Mucosa of descending colon (tissue), 3 donors: ENCODE measurements at regions not wholly inside any gene's neighbourhood (a gene's known extent, or its start where the extent isn't known, plus 50 kb on each side); places are given as distances from the start of the nearest gene placed in this dataset.

ENCODE experiments used
- ATAC-seq: fragments of 200-7000 bp; cut with Tn5 transposase; one replicate; pipeline ENCODE4 v1.9.1; 2020; ENCODE audit warnings: mild to moderate bottlenecking, moderate library complexity
- DNase-seq, 3 donors: peaks; one replicate each; pipeline ENCODE4 v3.0.0-alpha.2; 2020
- H3K36me3 ChIP-seq: fragments of 200-600 bp; one replicate; pipeline ENCODE4 v1.8.0; 2021; ENCODE audit warnings: low read depth, mild to moderate bottlenecking
- H3K4me1 ChIP-seq: fragments of 200-600 bp; one replicate; pipeline ENCODE4 v1.8.0; 2021; ENCODE audit warnings: low read depth, mild to moderate bottlenecking
- H3K4me3 ChIP-seq: fragments of 200-600 bp; one replicate; pipeline ENCODE4 v1.8.0; 2021; ENCODE audit warnings: mild to moderate bottlenecking
- H3K9me3 ChIP-seq: fragments of 200-600 bp; one replicate; pipeline ENCODE4 v1.8.0; 2021; ENCODE audit warnings: mild to moderate bottlenecking
- CTCF ChIP-seq: fragments of 200-600 bp; IDR thresholded peaks from one replicate; pipeline ENCODE4 v1.8.0; 2022; ENCODE audit warnings: antibody characterized with exemption, mild to moderate bottlenecking
- intact Hi-C, 2 donors: fragments of 100-400 bp; cut with DNase I in 1 of 2; cut with micrococcal nuclease in 1 of 2; formaldehyde crosslinking; loops; one replicate each; pipeline versions ENCODE4 v1.11.0 to v1.11.1; 2022; cut with DNase I, micrococcal nuclease
- donor health status: DM: no; HTN: no; CAD: no; lungs with moderate emphysema.
- donor health status: DM: no; HTN: no; CAD: no.
- donor health status: DM: no; HTN: yes; CAD: no.

DNA sequence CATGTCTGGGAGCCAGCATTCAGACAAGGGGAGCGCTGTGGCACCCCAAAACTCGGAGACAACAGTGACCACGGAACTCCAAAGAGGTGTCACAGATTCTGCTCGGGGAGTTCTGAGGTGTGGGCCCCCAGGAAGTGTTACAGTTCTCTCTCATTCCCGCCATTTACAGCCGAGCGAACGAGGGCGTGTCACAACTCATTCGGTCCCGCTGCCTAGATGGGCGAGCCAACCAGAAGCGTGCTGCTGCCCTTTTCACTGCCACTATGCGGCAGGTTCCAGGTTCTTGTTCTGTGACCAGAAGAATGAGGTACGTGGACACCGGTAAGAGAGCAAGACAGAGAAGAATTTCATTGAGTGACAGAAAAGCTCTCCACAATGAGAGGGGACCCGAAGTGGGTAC is 1370.6 kb upstream of the AGA start:
- H3K4me3 ChIP-seq, result no peak overlapping the region
- no peak for TF ChIP-seq CTCF
- H3K4me1 ChIP-seq, result no peaks in the 10 kb centered on the region

GRCh38 chr4:178814908-178815307 is 1372.7 kb upstream of the AGA start:
- DNase-seq (no peak), ATAC-seq (no peak)
- no peak for TF ChIP-seq CTCF
- Histone ChIP-seq H3K4me1 (no peaks in the 10 kb centered on the region), H3K4me3 (no peak overlapping the region), H3K36me3 (no peaks in the 10 kb centered on the region), H3K9me3 (no peaks in the 10 kb centered on the region)
- intact Hi-C loops, result no loop called here

More for the DNA sequence above, 1370.6 kb upstream of the AGA start:
- Histone ChIP-seq H3K36me3 (no peaks in the 10 kb centered on the region), H3K9me3 (no peaks in the 10 kb centered on the region)
- no peak for DNase-seq
- ATAC-seq, result no peak
- intact Hi-C loops, result no loop called here

- Histone ChIP-seq H3K4me1 (no peaks in the 10 kb centered on the region), H3K9me3 (no peaks in the 10 kb centered on the region), H3K4me3 (no peak overlapping the region), H3K36me3 (no peaks in the 10 kb centered on the region)
- no peak for TF ChIP-seq CTCF
- DNase-seq, result no peak
- no peak for ATAC-seq
- intact Hi-C loops, result no loop called here
These were observed 1381.5 kb upstream of the AGA start for GRCh38 chr4:178823673-178824295.

DNA sequence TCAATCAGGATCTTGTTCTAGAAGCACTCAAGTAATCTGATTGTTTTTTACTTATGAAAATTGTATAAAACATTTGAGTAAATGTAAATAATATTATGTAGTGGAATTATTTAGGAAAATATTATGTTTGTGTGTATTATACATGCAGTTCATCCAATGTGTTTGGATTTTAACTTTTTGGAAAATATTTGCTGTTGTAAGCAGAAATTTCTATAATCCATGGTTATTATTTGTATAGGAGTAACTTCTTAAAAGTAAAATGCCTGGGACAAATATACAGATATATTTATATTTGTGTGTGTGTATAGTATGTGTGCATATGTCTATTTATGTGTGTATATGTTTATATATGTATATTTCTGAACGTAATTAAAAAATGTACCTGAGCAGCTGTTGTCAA is 1394.6 kb upstream of the AGA start:
- Histone ChIP-seq H3K4me1 (no peaks in the 10 kb centered on the region), H3K4me3 (no peak overlapping the region), H3K9me3 (no peaks in the 10 kb centered on the region), H3K36me3 (no peaks in the 10 kb centered on the region)
- TF ChIP-seq CTCF, result no peak
- DNase-seq, result no peak
- intact Hi-C loops, result no loop called here
- no peak for ATAC-seq

- intact Hi-C loops, result no loop called here
- Histone ChIP-seq H3K4me3 (no peak overlapping the region), H3K9me3 (no peaks in the 10 kb centered on the region), H3K4me1 (no peaks in the 10 kb centered on the region), H3K36me3 (no peaks in the 10 kb centered on the region)
- no peak for DNase-seq
- no peak for ATAC-seq
- no peak for TF ChIP-seq CTCF
These were observed 1396.5 kb upstream of the AGA start for GRCh38 chr4:178838776-178839175.
